Testis (tissue), 2 donors: ENCODE measurements at regions not wholly inside any gene's neighbourhood (a gene's known extent, or its start where the extent isn't known, plus 50 kb on each side); places are given as distances from the start of the nearest gene placed in this dataset.

Experiments
- POLR2A ChIP-seq: fragments of 450-650 bp; IDR thresholded peaks from one replicate; pipeline ENCODE4 v1.6.1; 2017; ENCODE audit warnings: antibody characterized with exemption, mild to moderate bottlenecking, moderate library complexity
- TF ChIP-seq, protein P1 (sequence below), 3 experiments: fragments of 450-650 bp in 2 of 3; fragments of 200-600 bp in 1 of 3; sonication (generic) in 1 of 3; IDR thresholded peaks; one replicate each; pipeline ENCODE4 v1.5.1; 2016 to 2019; ENCODE audit warnings: antibody characterized with exemption in 3 of 3, mild to moderate bottlenecking in 2 of 3, moderate library complexity in 1 of 3

- TF ChIP-seq, protein P1, sequence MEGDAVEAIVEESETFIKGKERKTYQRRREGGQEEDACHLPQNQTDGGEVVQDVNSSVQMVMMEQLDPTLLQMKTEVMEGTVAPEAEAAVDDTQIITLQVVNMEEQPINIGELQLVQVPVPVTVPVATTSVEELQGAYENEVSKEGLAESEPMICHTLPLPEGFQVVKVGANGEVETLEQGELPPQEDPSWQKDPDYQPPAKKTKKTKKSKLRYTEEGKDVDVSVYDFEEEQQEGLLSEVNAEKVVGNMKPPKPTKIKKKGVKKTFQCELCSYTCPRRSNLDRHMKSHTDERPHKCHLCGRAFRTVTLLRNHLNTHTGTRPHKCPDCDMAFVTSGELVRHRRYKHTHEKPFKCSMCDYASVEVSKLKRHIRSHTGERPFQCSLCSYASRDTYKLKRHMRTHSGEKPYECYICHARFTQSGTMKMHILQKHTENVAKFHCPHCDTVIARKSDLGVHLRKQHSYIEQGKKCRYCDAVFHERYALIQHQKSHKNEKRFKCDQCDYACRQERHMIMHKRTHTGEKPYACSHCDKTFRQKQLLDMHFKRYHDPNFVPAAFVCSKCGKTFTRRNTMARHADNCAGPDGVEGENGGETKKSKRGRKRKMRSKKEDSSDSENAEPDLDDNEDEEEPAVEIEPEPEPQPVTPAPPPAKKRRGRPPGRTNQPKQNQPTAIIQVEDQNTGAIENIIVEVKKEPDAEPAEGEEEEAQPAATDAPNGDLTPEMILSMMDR (IDR thresholded peaks at IDR 0.05), result no peak
- TF ChIP-seq POLR2A, result no peak
Observed at GRCh38 chr4:58127680-58128079, 1017.5 kb upstream of the IGFBP7 start.
